HL-60 (cell line): ENCODE measurements at regions not wholly inside any gene's neighbourhood (a gene's known extent, or its start where the extent isn't known, plus 50 kb on each side); places are given as distances from the start of the nearest gene placed in this dataset.

ENCODE experiments used
- DNase-seq, 2 experiments: peaks; one replicate each; pipeline ENCODE4 v3.0.0-alpha.2; 2010 to 2020; ENCODE audit warnings: low read depth in 1 of 2, low spot score in 1 of 2
- H3K27ac ChIP-seq: fragments of 250-450 bp; sonication (Bioruptor Pico); replicated peaks from 2 replicates; pipeline ENCODE4 v1.5.1; 2020; ENCODE audit warnings: mild to moderate bottlenecking, moderate library complexity
- H3K27me3 ChIP-seq: fragments of 250-450 bp; sonication (Bioruptor Pico); 2 replicates; pipeline ENCODE4 v1.5.1; 2021; ENCODE audit warnings: mild to moderate bottlenecking, moderate library complexity; ENCODE audit not compliant: insufficient read depth, poor library complexity, severe bottlenecking
- H3K4me3 ChIP-seq: replicated peaks from 2 replicates; pipeline ENCODE4 v1.5.1; 2011; ENCODE audit warnings: mild to moderate bottlenecking, control low read depth, low read length; ENCODE audit not compliant: insufficient read depth
- GABPA ChIP-seq: IDR thresholded peaks from 2 replicates; pipeline ENCODE4 v1.6.1; 2012; ENCODE audit warnings: low read depth
- POLR2AphosphoS5 ChIP-seq: IDR thresholded peaks from 2 replicates; pipeline ENCODE4 v1.6.1; 2012; ENCODE audit warnings: low read depth
- SPI1 ChIP-seq: IDR thresholded peaks from 2 replicates; pipeline ENCODE4 v1.6.1; 2012; ENCODE audit warnings: low read depth, mild to moderate bottlenecking, borderline replicate concordance
- TF ChIP-seq, protein P1 (sequence below): IDR thresholded peaks from one replicate; pipeline ENCODE4 v1.5.1; 2011; ENCODE audit warnings: low read length, control low read depth, inconsistent platforms; ENCODE audit not compliant: insufficient read depth
- TF ChIP-seq, protein P2 (sequence below): IDR thresholded peaks from 2 replicates; pipeline ENCODE4 v1.6.1; 2012; ENCODE audit warnings: low read depth; ENCODE audit not compliant: insufficient replicate concordance

DNA sequence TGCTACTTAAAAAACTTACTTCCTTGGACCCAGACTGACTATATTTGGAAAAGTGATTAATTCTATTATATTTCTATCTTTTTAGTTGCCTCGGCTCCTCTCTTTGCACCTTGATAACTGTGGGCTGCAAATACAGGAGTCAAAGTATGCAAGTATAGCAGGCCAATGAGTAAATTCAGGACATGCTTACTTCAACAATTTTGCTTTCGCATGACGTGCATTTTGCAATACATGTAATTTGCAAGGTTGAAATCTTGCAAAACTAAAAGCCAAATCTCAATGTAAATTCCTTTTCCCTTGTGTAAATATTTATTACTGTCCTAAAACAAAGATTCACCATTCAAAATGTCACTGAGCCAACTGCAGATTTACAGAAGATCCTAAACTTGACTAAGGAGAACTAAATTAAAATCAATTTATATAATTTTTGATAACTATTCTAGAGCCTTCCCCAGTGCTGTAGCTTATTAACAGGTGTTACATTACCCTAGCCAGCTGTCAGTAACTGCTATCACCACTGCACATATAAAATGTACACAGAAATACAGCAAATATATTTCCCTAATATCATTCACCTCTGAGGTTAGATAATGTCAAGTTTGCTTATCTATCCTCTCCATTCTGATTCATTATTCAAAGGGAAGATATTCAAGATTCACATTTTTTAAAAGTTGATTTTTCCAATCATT is 1069.5 kb downstream of the TRHDE start:
- Histone ChIP-seq H3K27ac (no peak overlapping the region), H3K4me3 (no peak overlapping the region), H3K27me3 (no peaks in the 10 kb centered on the region)
- no peak for DNase-seq
- no peak for TF ChIP-seq GABPA
- TF ChIP-seq POLR2AphosphoS5 = no peak

DNA sequence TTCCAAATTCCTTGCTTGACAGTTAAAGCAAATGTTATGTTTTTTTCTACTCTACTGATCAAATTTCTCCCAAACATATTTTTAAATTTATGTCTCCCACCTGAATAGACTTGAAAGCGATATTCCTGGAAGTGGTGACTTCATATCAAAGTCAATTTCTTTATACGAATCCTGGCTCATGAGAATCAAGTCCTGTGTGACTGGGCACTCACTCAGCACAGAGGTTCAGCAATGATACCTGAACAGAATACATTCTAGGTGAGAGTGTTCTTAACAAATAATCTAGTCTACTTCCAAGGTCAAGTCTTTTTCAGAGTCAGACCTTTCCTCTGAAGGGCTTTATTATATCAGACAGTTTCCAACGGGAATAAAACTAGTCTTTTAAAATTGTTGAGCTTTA is 1070.6 kb downstream of the TRHDE start:
- H3K27ac ChIP-seq = no peak overlapping the region
- DNase-seq = no peak
- no peaks in the 10 kb centered on the region for H3K27me3 ChIP-seq
- TF ChIP-seq GABPA = no peak
- no peak for TF ChIP-seq SPI1
- TF ChIP-seq, protein P1, sequence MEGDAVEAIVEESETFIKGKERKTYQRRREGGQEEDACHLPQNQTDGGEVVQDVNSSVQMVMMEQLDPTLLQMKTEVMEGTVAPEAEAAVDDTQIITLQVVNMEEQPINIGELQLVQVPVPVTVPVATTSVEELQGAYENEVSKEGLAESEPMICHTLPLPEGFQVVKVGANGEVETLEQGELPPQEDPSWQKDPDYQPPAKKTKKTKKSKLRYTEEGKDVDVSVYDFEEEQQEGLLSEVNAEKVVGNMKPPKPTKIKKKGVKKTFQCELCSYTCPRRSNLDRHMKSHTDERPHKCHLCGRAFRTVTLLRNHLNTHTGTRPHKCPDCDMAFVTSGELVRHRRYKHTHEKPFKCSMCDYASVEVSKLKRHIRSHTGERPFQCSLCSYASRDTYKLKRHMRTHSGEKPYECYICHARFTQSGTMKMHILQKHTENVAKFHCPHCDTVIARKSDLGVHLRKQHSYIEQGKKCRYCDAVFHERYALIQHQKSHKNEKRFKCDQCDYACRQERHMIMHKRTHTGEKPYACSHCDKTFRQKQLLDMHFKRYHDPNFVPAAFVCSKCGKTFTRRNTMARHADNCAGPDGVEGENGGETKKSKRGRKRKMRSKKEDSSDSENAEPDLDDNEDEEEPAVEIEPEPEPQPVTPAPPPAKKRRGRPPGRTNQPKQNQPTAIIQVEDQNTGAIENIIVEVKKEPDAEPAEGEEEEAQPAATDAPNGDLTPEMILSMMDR = no peak
- TF ChIP-seq, protein P2, sequence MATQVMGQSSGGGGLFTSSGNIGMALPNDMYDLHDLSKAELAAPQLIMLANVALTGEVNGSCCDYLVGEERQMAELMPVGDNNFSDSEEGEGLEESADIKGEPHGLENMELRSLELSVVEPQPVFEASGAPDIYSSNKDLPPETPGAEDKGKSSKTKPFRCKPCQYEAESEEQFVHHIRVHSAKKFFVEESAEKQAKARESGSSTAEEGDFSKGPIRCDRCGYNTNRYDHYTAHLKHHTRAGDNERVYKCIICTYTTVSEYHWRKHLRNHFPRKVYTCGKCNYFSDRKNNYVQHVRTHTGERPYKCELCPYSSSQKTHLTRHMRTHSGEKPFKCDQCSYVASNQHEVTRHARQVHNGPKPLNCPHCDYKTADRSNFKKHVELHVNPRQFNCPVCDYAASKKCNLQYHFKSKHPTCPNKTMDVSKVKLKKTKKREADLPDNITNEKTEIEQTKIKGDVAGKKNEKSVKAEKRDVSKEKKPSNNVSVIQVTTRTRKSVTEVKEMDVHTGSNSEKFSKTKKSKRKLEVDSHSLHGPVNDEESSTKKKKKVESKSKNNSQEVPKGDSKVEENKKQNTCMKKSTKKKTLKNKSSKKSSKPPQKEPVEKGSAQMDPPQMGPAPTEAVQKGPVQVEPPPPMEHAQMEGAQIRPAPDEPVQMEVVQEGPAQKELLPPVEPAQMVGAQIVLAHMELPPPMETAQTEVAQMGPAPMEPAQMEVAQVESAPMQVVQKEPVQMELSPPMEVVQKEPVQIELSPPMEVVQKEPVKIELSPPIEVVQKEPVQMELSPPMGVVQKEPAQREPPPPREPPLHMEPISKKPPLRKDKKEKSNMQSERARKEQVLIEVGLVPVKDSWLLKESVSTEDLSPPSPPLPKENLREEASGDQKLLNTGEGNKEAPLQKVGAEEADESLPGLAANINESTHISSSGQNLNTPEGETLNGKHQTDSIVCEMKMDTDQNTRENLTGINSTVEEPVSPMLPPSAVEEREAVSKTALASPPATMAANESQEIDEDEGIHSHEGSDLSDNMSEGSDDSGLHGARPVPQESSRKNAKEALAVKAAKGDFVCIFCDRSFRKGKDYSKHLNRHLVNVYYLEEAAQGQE = no peak
- no peak overlapping the region for H3K4me3 ChIP-seq

DNA sequence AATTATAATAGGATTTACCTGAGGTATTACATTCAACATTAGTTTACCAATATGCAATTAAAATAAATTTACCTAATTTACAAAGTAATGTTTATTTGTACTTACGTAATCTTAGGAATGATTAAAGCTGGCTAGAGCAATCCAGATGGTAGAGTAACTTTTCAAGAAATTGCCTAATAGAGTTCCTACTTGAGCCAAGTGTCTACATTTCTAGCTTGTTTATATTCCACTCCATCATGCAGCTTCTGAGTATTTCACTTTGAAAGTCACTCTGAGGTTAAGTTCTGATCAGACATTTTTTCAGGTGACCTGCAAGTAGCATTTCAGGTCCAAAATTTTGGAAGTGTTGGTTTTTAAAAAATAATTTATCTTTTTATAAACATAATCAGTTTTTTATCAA is 1080.7 kb downstream of the TRHDE start:
- Histone ChIP-seq H3K27ac (no peak overlapping the region), H3K4me3 (no peak overlapping the region), H3K27me3 (no peaks in the 10 kb centered on the region)
- DNase-seq = no peak
- TF ChIP-seq SPI1 = no peak
- TF ChIP-seq, protein P1 = no peak
- TF ChIP-seq, protein P2 = no peak
- no peak for TF ChIP-seq POLR2AphosphoS5

DNA sequence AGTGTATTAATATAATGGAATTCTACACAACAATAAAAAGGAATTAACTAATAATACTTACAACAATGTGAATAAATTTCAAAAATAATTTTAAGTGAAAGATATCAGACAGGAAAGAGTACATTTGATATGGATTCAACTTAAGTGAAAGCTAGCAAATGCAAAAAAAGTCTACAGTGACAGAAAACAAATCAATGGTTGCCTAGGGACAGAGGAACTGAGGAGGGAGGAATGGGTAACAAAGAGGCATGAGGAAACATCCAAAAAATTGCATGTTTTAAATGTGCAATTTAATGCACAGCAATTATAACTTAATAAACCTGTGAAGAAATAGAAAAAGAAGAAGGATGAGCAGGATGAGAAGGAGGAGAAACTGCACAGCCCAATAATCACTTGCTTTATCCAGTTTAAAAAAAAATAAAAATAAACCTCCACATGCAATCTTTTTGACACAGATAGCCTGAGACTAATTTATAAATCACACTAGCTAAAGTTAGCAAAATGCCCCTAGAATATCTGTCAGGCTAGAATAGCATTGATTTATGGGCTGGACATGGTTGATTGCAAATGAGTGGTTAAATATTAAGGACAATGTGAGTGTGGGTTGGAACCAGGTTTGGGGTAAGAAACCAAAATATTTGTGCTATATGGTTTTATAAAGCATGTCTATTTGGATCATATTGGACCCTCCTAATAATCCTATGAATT is 1089.1 kb downstream of the TRHDE start:
- DNase-seq = no peak
- Histone ChIP-seq H3K27me3 (no peaks in the 10 kb centered on the region), H3K27ac (no peak overlapping the region), H3K4me3 (no peak overlapping the region)
- TF ChIP-seq, protein P2 = no peak
- TF ChIP-seq SPI1 (no peak), GABPA (no peak), POLR2AphosphoS5 (no peak)
- TF ChIP-seq, protein P1 = no peak
